Osteoblast (primary cell): ENCODE measurements at regions not wholly inside any gene's neighbourhood (a gene's known extent, or its start where the extent isn't known, plus 50 kb on each side); places are given as distances from the start of the nearest gene placed in this dataset.
A peak's percentile ranks its signal among the peaks of the same experiment; 100 is the strongest.

Experiments
- DNase-seq: peaks from one replicate; pipeline ENCODE4 v3.0.0; 2011; ENCODE audit warnings: low spot score, mixed read lengths; ENCODE audit not compliant: insufficient read length; ENCODE audit errors: missing footprints
- H2AFZ ChIP-seq: 2 replicates; pipeline ENCODE4 v1.6.0; 2011; ENCODE audit warnings: mild to moderate bottlenecking, low read length
- H3K27ac ChIP-seq: 2 replicates; pipeline ENCODE4 v1.5.1; 2011; ENCODE audit warnings: mild to moderate bottlenecking, low read depth, low read length, moderate library complexity
- H3K27me3 ChIP-seq: 2 replicates; pipeline ENCODE4 v1.6.0; 2012; ENCODE audit warnings: mild to moderate bottlenecking, control low read depth, inconsistent platforms, low read length, moderate library complexity; ENCODE audit not compliant: insufficient read depth
- H3K36me3 ChIP-seq: 2 replicates; pipeline ENCODE4 v1.5.1; 2011; ENCODE audit warnings: mild to moderate bottlenecking, low read length, control low read depth, moderate library complexity; ENCODE audit not compliant: insufficient read depth
- H3K4me1 ChIP-seq: 2 replicates; pipeline ENCODE4 v1.5.1; 2011; ENCODE audit warnings: mild to moderate bottlenecking, low read length, control low read depth, moderate library complexity; ENCODE audit not compliant: insufficient read depth
- H3K4me2 ChIP-seq: 2 replicates; pipeline ENCODE4 v1.6.0; 2011; ENCODE audit warnings: mild to moderate bottlenecking, low read length; ENCODE audit not compliant: insufficient read depth
- H3K4me3 ChIP-seq: fragments of 200-600 bp; sonication (generic); 3 replicates; pipeline ENCODE4 v1.5.1; 2012; ENCODE audit warnings: mild to moderate bottlenecking, low read length, inconsistent platforms; ENCODE audit not compliant: insufficient read depth
- H3K79me2 ChIP-seq: 2 replicates; pipeline ENCODE4 v1.6.0; 2012; ENCODE audit warnings: mild to moderate bottlenecking, low read length, control low read depth, inconsistent platforms; ENCODE audit not compliant: insufficient read depth
- H3K9me3 ChIP-seq: 2 replicates; pipeline ENCODE4 v1.5.1; 2011; ENCODE audit warnings: low read depth, low read length, control low read depth
- H4K20me1 ChIP-seq: 2 replicates; pipeline ENCODE4 v1.6.0; 2012; ENCODE audit warnings: mild to moderate bottlenecking, low read length, control low read depth; ENCODE audit not compliant: insufficient read depth
- TF ChIP-seq, protein P1 (sequence below): IDR thresholded peaks from 2 replicates; pipeline ENCODE4 v1.5.1; 2011; ENCODE audit warnings: mild to moderate bottlenecking, low read depth, low read length, moderate library complexity; ENCODE audit errors: extremely low read depth

DNA sequence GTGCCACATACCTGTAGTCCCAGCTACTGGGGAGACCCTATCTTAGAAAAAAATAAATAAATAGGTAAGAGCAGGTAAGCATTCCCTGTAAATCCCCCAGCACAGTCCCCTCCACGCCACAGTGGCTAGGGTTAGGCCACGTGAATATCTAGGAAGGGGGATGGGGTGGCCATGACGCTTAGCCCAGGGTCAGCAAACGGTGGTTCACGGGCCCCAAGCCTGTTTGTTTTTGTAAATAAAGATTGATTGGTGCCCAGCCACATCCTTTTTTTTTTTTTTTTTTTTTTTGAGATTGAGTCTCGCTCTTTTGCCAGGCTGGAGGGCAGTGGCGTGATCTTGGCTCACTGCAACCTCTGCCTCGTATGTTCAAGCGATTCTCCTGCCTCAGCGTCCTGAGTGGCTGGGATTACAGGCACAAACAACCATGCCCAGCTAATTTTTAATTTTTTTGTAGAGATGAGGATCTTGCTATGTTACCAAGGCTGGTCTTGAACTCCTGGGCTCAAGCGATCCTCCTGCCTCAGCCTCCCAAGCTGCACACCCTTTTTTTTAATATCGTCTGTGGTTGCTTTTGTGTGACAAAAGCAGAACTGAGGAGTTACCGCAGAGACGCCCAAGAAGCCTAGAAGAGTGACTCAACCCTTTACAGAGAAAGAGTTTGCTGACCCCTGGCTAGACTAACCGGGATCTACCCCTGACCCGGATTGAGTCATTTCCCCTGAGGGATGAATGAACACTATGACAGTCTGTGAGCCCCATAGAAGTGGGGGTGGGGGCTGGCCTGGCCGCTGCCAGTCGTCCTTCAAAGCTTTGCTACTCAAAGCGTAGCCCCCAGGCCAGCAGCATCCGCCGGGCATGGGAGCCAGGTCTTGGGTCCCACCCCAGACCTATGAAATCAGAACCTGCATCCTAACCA, 113.7 kb upstream of the NCOR2 start:
- Histone ChIP-seq H3K27me3 (no peaks in the 10 kb centered on the region), H2AFZ (peak overlapping the region; percentile 26), H3K4me2 (peak overlapping the region; percentile 53), H3K79me2 (no peaks in the 10 kb centered on the region), H3K9me3 (no peaks in the 10 kb centered on the region), H3K27ac (peak overlapping the region; percentile 86), H3K36me3 (no peaks in the 10 kb centered on the region), H4K20me1 (no peaks in the 10 kb centered on the region), H3K4me1 (peaks cover 46% of the 10 kb centered on the region), H3K4me3 (peak overlapping the region; percentile 35)
- DNase-seq, result peak; percentile 97
- TF ChIP-seq, protein P1, sequence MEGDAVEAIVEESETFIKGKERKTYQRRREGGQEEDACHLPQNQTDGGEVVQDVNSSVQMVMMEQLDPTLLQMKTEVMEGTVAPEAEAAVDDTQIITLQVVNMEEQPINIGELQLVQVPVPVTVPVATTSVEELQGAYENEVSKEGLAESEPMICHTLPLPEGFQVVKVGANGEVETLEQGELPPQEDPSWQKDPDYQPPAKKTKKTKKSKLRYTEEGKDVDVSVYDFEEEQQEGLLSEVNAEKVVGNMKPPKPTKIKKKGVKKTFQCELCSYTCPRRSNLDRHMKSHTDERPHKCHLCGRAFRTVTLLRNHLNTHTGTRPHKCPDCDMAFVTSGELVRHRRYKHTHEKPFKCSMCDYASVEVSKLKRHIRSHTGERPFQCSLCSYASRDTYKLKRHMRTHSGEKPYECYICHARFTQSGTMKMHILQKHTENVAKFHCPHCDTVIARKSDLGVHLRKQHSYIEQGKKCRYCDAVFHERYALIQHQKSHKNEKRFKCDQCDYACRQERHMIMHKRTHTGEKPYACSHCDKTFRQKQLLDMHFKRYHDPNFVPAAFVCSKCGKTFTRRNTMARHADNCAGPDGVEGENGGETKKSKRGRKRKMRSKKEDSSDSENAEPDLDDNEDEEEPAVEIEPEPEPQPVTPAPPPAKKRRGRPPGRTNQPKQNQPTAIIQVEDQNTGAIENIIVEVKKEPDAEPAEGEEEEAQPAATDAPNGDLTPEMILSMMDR, result no peak

- H3K4me1 ChIP-seq, result peaks cover 36% of the 10 kb centered on the region
- H3K27ac ChIP-seq, result peak overlapping the region; percentile 33
- no peaks in the 10 kb centered on the region for H3K9me3 ChIP-seq
- H3K27me3 ChIP-seq, result no peaks in the 10 kb centered on the region
- no peaks in the 10 kb centered on the region for H3K36me3 ChIP-seq
- no peak overlapping the region for H3K4me3 ChIP-seq
- no peaks in the 10 kb centered on the region for H3K79me2 ChIP-seq
- peak overlapping the region; percentile 70 for H2AFZ ChIP-seq
- H4K20me1 ChIP-seq, result no peaks in the 10 kb centered on the region
- H3K4me2 ChIP-seq, result no peak overlapping the region
- TF ChIP-seq, protein P1, result no peak
- DNase-seq, result peak; percentile 87
These were observed 112.3 kb upstream of the NCOR2 start for GRCh38 chr12:124679533-124680371.

DNA sequence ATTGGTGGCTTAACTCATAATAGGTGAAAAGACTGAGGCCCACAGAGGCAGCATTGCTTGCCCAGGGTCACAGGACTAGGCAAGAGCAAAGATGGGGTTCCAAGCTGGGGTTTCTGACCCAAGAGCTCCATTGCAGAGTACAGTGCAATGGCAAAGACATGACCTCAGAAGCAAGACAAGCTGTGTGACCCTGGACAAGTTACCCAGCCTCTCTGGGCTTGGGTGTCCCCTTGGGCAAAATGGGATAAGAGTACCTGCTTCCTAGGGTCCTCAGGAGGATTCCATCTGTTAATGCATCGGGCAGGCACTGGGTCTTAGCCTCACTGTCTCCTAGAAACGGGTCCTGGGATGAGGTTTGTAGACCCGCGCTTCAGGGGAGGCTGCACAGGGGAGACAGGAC, 111.6 kb upstream of the NCOR2 start:
- DNase-seq, result no peak
- TF ChIP-seq, protein P1, result no peak
- H3K4me2 ChIP-seq, result no peak overlapping the region
- no peaks in the 10 kb centered on the region for H3K27me3 ChIP-seq
- H3K36me3 ChIP-seq, result no peaks in the 10 kb centered on the region
- H3K9me3 ChIP-seq, result no peaks in the 10 kb centered on the region
- no peak overlapping the region for H2AFZ ChIP-seq
- no peaks in the 10 kb centered on the region for H3K79me2 ChIP-seq
- peaks cover 32% of the 10 kb centered on the region for H3K4me1 ChIP-seq
- no peak overlapping the region for H3K4me3 ChIP-seq
- H4K20me1 ChIP-seq, result no peaks in the 10 kb centered on the region
- H3K27ac ChIP-seq, result no peak overlapping the region
